Neural progenitor cell (in vitro differentiated cells): ENCODE measurements at regions not wholly inside any gene's neighbourhood (a gene's known extent, or its start where the extent isn't known, plus 50 kb on each side); places are given as distances from the start of the nearest gene placed in this dataset.

Experiments
- CTCF ChIP-seq: fragments of 200-600 bp; sonication (generic); IDR thresholded peaks from 2 replicates; pipeline ENCODE4 v1.5.1; 2017; ENCODE audit warnings: antibody characterized with exemption, mild to moderate bottlenecking
- EZH2 ChIP-seq: fragments of 200-600 bp; sonication (generic); IDR thresholded peaks from 2 replicates; pipeline ENCODE4 v1.6.1; 2017; ENCODE audit warnings: antibody characterized with exemption, mild to moderate bottlenecking, moderate library complexity

- no peak for TF ChIP-seq CTCF
- no peak for TF ChIP-seq EZH2
Observed at GRCh38 chr16:66289051-66289680, 77.3 kb upstream of the CDH5 start.
